WERI-Rb-1 (cell line): ENCODE measurements at regions not wholly inside any gene's neighbourhood (a gene's known extent, or its start where the extent isn't known, plus 50 kb on each side); places are given as distances from the start of the nearest gene placed in this dataset.

ENCODE experiments used
- DNase-seq: peaks from one replicate; pipeline ENCODE4 v3.0.0-alpha.2; 2020
- H3K27ac ChIP-seq: fragments of 250-450 bp; sonication (Bioruptor Pico); 2 replicates; pipeline ENCODE4 v1.5.1; 2020; ENCODE audit warnings: mild to moderate bottlenecking, moderate library complexity
- H3K27me3 ChIP-seq: fragments of 250-450 bp; sonication (Bioruptor Pico); 2 replicates; pipeline ENCODE4 v1.5.1; 2021; ENCODE audit warnings: mild to moderate bottlenecking, low read depth, moderate library complexity; ENCODE audit not compliant: insufficient read depth, severe bottlenecking
- H3K36me3 ChIP-seq: fragments of 250-450 bp; sonication (Bioruptor Pico); 2 replicates; pipeline ENCODE4 v1.5.1; 2020; ENCODE audit warnings: mild to moderate bottlenecking, moderate library complexity
- H3K4me3 ChIP-seq: 2 replicates; pipeline ENCODE4 v1.5.1; 2011; ENCODE audit warnings: low read depth, mild to moderate bottlenecking, control low read depth, low read length
- H3K9me3 ChIP-seq: fragments of 250-450 bp; sonication (Bioruptor Pico); 2 replicates; pipeline ENCODE4 v1.5.1; 2021; ENCODE audit warnings: mild to moderate bottlenecking, moderate library complexity; ENCODE audit not compliant: severe bottlenecking
- CTCF ChIP-seq: IDR thresholded peaks from 2 replicates; pipeline ENCODE4 v1.5.1; 2011; ENCODE audit warnings: low read depth, mild to moderate bottlenecking, control low read depth, inconsistent platforms, low read length

- Histone ChIP-seq H3K27me3 (no peaks in the 10 kb centered on the region), H3K27ac (no peak overlapping the region), H3K36me3 (no peaks in the 10 kb centered on the region), H3K9me3 (no peaks in the 10 kb centered on the region), H3K4me3 (no peak overlapping the region)
- DNase-seq, result no peak
- TF ChIP-seq CTCF, result no peak
These were observed 64.2 kb upstream of the DCC start for GRCh38 chr18:52275817-52276216.

- Histone ChIP-seq H3K36me3 (no peaks in the 10 kb centered on the region), H3K27ac (no peak overlapping the region), H3K4me3 (no peak overlapping the region), H3K9me3 (no peaks in the 10 kb centered on the region), H3K27me3 (no peaks in the 10 kb centered on the region)
- DNase-seq, result no peak
- TF ChIP-seq CTCF, result no peak
These were observed 62.2 kb upstream of the DCC start for GRCh38 chr18:52277785-52278184.

GRCh38 chr18:52278191-52278590 is 61.8 kb upstream of the DCC start:
- Histone ChIP-seq H3K9me3 (no peaks in the 10 kb centered on the region), H3K27ac (no peak overlapping the region), H3K27me3 (no peaks in the 10 kb centered on the region), H3K36me3 (no peaks in the 10 kb centered on the region), H3K4me3 (no peak overlapping the region)
- DNase-seq, result no peak
- TF ChIP-seq CTCF, result no peak

GRCh38 chr18:52280702-52281101 is 59.3 kb upstream of the DCC start:
- TF ChIP-seq CTCF, result no peak
- Histone ChIP-seq H3K9me3 (no peaks in the 10 kb centered on the region), H3K4me3 (no peak overlapping the region), H3K27ac (no peak overlapping the region), H3K27me3 (no peaks in the 10 kb centered on the region), H3K36me3 (no peaks in the 10 kb centered on the region)
- no peak for DNase-seq

- H3K27ac ChIP-seq, result no peak overlapping the region
- TF ChIP-seq CTCF, result no peak
- no peaks in the 10 kb centered on the region for H3K27me3 ChIP-seq
- H3K36me3 ChIP-seq, result no peaks in the 10 kb centered on the region
- no peak for DNase-seq
- H3K9me3 ChIP-seq, result no peaks in the 10 kb centered on the region
- H3K4me3 ChIP-seq, result no peak overlapping the region
These were observed 56.1 kb upstream of the DCC start for GRCh38 chr18:52283927-52284326.

GRCh38 chr18:52286675-52287074 is 53.3 kb upstream of the DCC start:
- Histone ChIP-seq H3K9me3 (no peaks in the 10 kb centered on the region), H3K27me3 (no peaks in the 10 kb centered on the region), H3K27ac (no peak overlapping the region), H3K4me3 (no peak overlapping the region), H3K36me3 (no peaks in the 10 kb centered on the region)
- no peak for DNase-seq
- TF ChIP-seq CTCF, result no peak
